ENCODE measurements at regions not wholly inside any gene's neighbourhood (a gene's known extent, or its start where the extent isn't known, plus 50 kb on each side); places are given as distances from the start of the nearest gene placed in this dataset.
"Not testable (repeated sequence)": the region's sequence is repeated elsewhere in the genome, so short reads cannot be mapped to it uniquely, and the experiment has no call there.

DNA sequence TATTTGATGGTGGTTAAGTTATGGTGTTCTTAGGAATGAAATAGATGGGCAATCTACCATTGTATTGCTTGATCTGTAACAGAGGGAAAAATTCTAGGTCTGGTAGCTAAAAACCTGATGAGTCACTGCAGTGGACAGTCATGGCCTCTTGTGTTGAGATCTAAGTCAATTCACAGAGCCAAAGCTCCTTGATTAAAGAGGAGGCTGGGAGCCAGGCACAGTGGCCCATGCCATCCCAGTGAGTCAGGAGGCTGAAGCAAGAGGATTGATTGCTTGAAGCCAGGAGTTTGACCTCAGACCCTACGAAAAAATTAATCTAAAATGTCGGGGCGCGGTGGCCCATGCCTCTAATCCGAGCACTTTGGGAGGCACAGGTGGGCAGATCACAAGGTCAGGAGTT is 67.1 kb upstream of the KPNA3 start:
- peak; percentile 49 for DNase-seq

DNA sequence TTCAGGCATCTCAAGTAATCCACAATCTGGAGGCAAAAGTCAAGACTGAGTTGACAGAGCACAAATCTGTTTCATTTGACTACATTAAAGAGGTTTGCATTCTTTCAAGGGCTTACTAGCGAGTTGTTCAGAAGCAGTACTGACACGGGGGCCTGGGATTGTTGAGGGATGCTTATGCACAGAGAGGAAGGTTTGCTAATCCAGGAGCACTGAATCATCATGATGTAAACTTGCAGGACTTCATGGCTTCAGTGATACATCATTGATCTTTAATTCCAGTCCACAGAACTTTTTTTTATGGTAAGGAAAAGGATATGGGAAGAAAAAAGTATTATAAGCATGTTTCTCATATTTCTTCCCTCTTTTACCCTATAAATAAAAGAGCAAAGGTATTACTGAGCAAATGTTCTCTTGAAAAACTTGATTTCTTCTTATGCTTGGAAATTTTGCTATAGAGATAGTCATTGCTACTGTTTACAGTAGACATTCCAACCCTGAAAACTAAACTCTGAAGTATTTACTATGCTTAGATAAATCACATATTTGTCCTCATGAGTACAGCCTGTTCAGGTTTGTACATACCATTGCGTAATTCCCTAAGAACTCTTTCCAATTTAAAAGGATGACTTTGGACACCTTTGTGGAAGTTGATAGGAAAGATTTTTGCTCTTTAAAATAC is 65.8 kb upstream of the KPNA3 start:
- DNase-seq = peak; percentile 85

DNA sequence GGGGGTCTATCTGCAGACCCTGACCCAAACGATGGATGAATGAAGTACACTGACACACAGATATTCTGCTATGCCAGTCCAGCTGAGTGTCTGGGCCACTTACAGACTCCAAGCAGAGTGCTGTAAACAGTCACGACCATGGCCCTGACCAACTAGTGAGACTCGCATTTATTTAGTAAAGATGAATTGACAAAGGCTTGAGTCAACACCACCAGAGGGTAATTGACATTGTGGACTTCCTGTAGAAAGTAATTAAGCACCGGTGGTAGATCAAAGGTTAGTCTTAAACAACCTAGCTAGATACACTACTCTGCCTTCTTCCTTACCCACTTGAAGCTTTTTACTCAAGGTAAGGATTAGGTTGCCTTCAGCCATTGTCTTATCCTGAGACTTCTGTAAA is 63.4 kb upstream of the KPNA3 start:
- no peak for DNase-seq

DNA sequence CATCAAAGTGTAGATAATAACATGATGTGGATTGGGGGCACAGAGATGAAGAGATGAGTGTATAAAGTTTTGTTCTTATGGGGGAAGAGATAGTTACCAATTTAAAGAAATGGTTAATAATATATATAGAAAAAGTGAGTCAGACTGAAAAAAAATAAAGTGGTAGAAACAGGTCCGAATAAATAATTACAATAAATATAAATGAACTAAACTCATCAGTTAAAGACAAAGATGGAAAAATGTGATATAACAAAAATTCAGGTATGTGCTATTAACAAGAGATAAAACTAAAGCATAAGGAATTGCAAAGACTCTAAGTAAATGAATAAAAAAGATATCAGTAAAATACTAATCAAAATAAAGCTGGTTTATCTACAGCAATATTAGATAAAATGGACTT is 61.1 kb upstream of the KPNA3 start:
- DNase-seq = no peak

DNA sequence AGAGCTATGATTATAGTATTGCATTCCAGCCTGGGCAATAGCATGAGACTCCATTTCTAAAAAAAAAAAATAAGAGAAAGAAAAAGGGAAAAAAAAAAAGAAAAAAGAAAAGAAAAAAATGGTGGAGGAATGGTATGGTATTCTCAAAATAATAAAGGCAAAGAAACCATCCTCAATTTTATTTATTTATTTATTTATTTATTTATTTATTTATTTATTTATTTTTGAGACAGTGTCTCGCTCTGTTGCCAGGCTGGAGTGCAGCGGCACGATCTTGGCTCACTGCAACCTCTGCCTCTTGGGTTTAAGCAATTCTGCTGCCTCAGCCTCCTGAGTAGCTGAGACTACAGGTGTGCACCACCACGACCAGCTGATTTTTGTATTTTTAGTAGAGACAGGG is 60.0 kb upstream of the KPNA3 start:
- DNase-seq = not testable (repeated sequence)

DNA sequence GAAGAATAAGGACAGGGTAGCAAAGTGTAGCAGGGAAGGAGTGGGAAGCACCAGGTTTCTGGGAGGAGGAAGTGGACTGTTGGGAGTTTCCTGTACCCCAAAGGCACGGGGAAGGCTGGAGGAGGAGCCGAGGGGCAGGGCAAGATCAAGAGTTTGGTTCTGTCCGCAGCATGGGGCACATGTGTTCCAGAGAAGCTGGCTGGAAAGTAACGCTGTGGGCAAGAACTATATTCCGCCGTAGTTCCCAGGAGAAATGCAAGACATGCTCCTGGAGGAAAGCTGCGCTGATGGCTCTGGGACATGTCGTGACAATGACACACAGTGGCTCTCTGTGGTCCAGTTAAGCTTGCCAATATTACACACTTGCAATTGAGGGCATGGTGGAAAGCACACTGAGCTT is 51.7 kb upstream of the KPNA3 start:
- DNase-seq = no peak
